ENCODE measurements at regions not wholly inside any gene's neighbourhood (a gene's known extent, or its start where the extent isn't known, plus 50 kb on each side); places are given as distances from the start of the nearest gene placed in this dataset.
A peak's percentile ranks its signal among the peaks of the same experiment; 100 is the strongest.
"Not testable (repeated sequence)": the region's sequence is repeated elsewhere in the genome, so short reads cannot be mapped to it uniquely, and the experiment has no call there.

- no peak for TF ChIP-seq POLR2AphosphoS5 (IDR thresholded peaks at IDR 0.05; ENCODE audit: low read depth, low read length)
- no peak for TF ChIP-seq TAF1 (IDR thresholded peaks at IDR 0.05; ENCODE audit: borderline replicate concordance, low read depth, low read length)
- no peak for TF ChIP-seq POLR2A (IDR thresholded peaks at IDR 0.05; ENCODE audit: low read depth, low read length)
- DNase-seq (ENCODE audit: insufficient read length): no peak
- no peak for FAIRE-seq
These were observed 63.0 kb downstream of the HLX start for GRCh38 chr1:220942278-220942677.

DNA sequence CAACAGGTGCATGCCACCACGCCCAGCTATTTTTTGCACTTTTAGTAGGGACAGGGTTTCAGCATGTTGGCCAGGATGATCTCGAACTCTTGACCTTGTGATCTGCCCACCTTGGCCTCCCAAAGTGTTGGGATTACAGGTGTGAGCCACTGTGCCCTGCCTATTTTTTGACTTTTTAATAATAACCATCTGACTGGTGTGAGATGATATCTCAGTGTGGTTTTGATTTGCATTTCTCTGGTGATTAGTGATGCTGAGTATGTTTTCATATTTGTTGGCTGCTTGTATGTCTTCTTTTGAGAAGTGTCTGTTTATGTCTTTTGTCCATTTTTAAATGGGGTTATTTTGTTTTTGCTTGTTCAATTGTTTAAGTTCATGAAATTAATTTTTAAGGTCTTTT lies 63.7 kb downstream of the HLX start:
- FAIRE-seq; DNase-seq (ENCODE audit: insufficient read length): not testable (repeated sequence)

DNA sequence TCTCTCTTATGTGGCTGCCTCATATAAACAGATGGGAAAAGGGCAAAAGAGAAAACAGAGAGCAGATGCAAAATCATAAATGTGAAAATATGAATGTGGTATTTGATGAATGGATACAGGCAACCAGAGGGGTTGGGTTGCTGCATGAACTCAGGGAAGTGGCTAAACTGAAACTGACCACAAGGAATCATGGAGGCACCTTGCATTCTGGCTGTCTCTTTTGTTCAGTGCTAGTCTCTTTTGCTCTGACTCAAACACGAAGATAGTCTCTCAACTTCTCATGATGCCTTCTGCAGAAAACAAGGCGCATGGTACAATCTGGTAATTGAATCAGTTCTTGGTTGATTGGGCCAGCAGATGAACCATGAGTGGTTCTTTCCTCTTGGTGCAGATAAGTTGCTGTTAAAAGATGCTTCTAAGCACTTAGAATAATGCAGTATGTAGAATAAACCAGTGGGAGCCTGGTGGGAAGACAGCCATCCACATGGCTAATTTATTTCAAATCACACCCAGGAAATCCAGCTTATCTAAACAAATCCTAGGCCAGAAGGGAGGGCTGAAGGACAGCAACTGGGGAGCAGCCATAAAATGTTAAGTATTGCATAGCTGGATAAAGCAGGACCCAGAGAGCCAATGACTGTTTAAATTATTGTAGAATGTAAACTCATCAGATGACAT lies 64.2 kb downstream of the HLX start:
- no peak for DNase-seq (ENCODE audit: insufficient read length)
- no peak for TF ChIP-seq POLR2AphosphoS5 (IDR thresholded peaks at IDR 0.05; ENCODE audit: low read depth, low read length)
- no peak for TF ChIP-seq POLR2A (IDR thresholded peaks at IDR 0.05; ENCODE audit: low read depth, low read length)
- no peak for TF ChIP-seq TAF1 (IDR thresholded peaks at IDR 0.05; ENCODE audit: borderline replicate concordance, low read depth, low read length)
- FAIRE-seq: no peak

- no peak for FAIRE-seq
- TF ChIP-seq POLR2A (IDR thresholded peaks at IDR 0.05; ENCODE audit: low read depth, low read length): no peak
- TF ChIP-seq TAF1 (IDR thresholded peaks at IDR 0.05; ENCODE audit: borderline replicate concordance, low read depth, low read length): no peak
- no peak for TF ChIP-seq POLR2AphosphoS5 (IDR thresholded peaks at IDR 0.05; ENCODE audit: low read depth, low read length)
- DNase-seq (ENCODE audit: insufficient read length): no peak
These were observed 71.3 kb downstream of the HLX start for GRCh38 chr1:220950576-220950975.

DNA sequence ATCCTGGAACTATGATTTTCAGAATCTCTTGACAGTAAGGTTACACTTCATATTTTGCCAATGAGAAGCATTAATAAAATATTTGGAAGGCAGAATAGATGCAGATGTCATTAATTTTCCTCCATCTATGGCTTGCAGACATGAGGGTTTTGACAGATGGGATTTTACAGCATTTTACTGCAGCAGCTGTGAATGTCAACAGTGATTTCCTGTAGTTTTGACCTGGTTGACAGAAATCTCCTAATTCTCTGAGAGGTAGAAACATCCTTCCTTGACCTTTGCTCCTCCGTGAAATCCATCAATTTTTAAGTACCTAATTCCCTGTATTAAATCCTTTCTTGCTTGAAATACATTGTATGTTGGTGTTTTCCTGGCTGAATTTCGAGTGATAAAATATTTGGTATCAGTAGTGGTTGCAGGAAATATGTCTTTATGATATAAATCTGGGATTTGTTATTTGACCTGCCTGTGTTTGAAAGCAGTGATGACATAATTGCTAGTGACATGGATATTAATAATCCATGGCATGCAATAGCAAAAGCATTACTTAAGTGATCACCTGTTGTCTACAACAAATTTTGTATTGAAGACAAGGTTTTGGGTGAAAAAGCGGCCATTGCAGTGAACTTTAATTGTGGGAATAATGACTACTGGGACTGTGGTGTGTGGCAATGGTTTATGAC lies 73.9 kb downstream of the HLX start:
- FAIRE-seq: no peak
- no peak for TF ChIP-seq POLR2AphosphoS5 (IDR thresholded peaks at IDR 0.05; ENCODE audit: low read depth, low read length)
- TF ChIP-seq TAF1 (IDR thresholded peaks at IDR 0.05; ENCODE audit: borderline replicate concordance, low read depth, low read length): no peak
- no peak for TF ChIP-seq POLR2A (IDR thresholded peaks at IDR 0.05; ENCODE audit: low read depth, low read length)
- DNase-seq (ENCODE audit: insufficient read length): no peak

- DNase-seq (ENCODE audit: insufficient read length) (no peak), FAIRE-seq (no peak)
- TF ChIP-seq POLR2AphosphoS5 (IDR thresholded peaks at IDR 0.05; ENCODE audit: low read depth, low read length): no peak
- no peak for TF ChIP-seq POLR2A (IDR thresholded peaks at IDR 0.05; ENCODE audit: low read depth, low read length)
- no peak for TF ChIP-seq TAF1 (IDR thresholded peaks at IDR 0.05; ENCODE audit: borderline replicate concordance, low read depth, low read length)
These were observed 75.3 kb downstream of the HLX start for GRCh38 chr1:220954321-220955075.

DNA sequence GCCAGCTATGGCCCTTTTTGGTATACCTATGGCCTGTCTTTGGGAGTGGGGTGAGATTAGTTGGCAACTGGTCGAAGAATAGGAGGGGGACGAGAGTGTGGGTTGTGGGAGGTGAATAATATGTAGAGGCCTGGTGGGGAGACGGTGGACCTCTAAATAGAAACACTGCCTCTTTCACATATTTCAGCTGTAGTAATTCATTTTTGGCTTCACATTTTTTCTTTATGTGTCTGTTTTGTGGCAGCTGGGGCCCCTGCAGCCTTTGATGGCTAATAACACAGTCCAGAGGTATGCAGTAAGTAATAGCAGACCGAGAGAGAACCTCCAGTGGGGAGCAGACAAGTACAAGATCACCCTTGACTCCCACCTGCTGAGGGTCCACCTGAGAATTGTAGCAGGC lies 75.9 kb downstream of the HLX start:
- no peak for FAIRE-seq

GRCh38 chr1:220956501-220957232 lies 77.4 kb downstream of the HLX start:
- TF ChIP-seq POLR2AphosphoS5 (IDR thresholded peaks at IDR 0.05; ENCODE audit: low read depth, low read length) (no peak), POLR2A (IDR thresholded peaks at IDR 0.05; ENCODE audit: low read depth, low read length) (no peak), TAF1 (IDR thresholded peaks at IDR 0.05; ENCODE audit: borderline replicate concordance, low read depth, low read length) (no peak)
- no peak for FAIRE-seq
- no peak for DNase-seq (ENCODE audit: insufficient read length)

More for the DNA sequence above, 75.9 kb downstream of the HLX start:
- no peak for TF ChIP-seq POLR2A (IDR thresholded peaks at IDR 0.05; ENCODE audit: low read depth, low read length)
- TF ChIP-seq TAF1 (IDR thresholded peaks at IDR 0.05; ENCODE audit: borderline replicate concordance, low read depth, low read length): no peak
- TF ChIP-seq POLR2AphosphoS5 (IDR thresholded peaks at IDR 0.05; ENCODE audit: low read depth, low read length): no peak
- no peak for DNase-seq (ENCODE audit: insufficient read length)

DNA sequence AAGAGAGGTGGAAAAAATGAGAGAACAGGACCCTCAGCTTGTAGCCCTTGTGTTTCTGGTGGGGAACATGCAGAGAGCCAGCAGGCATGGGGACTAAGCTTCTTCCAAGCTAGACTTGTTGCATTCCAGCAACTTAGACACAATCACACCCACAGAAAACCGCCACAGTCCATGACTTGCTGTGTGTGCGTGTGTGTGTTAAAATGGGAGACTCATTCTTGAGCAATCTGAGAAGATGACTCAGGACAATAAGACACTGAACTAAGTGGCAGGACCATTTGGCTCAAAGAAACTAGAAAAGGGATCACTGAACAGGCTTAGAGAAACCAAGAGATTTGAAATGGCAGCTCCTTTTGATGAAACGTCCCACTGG lies 78.0 kb downstream of the HLX start:
- TF ChIP-seq POLR2AphosphoS5 (IDR thresholded peaks at IDR 0.05; ENCODE audit: low read depth, low read length): no peak
- no peak for TF ChIP-seq POLR2A (IDR thresholded peaks at IDR 0.05; ENCODE audit: low read depth, low read length)
- no peak for TF ChIP-seq TAF1 (IDR thresholded peaks at IDR 0.05; ENCODE audit: borderline replicate concordance, low read depth, low read length)
- DNase-seq (ENCODE audit: insufficient read length) (no peak), FAIRE-seq (no peak)

- TF ChIP-seq POLR2A (IDR thresholded peaks at IDR 0.05; ENCODE audit: low read depth, low read length) (no peak), TAF1 (IDR thresholded peaks at IDR 0.05; ENCODE audit: borderline replicate concordance, low read depth, low read length) (no peak), POLR2AphosphoS5 (IDR thresholded peaks at IDR 0.05; ENCODE audit: low read depth, low read length) (no peak)
- FAIRE-seq: peak; percentile 14
- DNase-seq (ENCODE audit: insufficient read length): no peak
These were observed 79.0 kb downstream of the HLX start for GRCh38 chr1:220958234-220958633.

- no peak for FAIRE-seq
- no peak for DNase-seq (ENCODE audit: insufficient read length)
- no peak for TF ChIP-seq POLR2AphosphoS5 (IDR thresholded peaks at IDR 0.05; ENCODE audit: low read depth, low read length)
- no peak for TF ChIP-seq POLR2A (IDR thresholded peaks at IDR 0.05; ENCODE audit: low read depth, low read length)
- no peak for TF ChIP-seq TAF1 (IDR thresholded peaks at IDR 0.05; ENCODE audit: borderline replicate concordance, low read depth, low read length)
These were observed 82.9 kb downstream of the HLX start for GRCh38 chr1:220962031-220962751.
